NCI-H524 treated with DMSO at 0.1 percent for 48 hours (cell line): ENCODE measurements at regions not wholly inside any gene's neighbourhood (a gene's known extent, or its start where the extent isn't known, plus 50 kb on each side); places are given as distances from the start of the nearest gene placed in this dataset.
"Not testable (repeated sequence)": the region's sequence is repeated elsewhere in the genome, so short reads cannot be mapped to it uniquely, and the experiment has no call there.

Experiments
- DNase-seq: peaks from one replicate; lab custom pipeline; 2025; lab: John Stamatoyannopoulos, UW

DNA sequence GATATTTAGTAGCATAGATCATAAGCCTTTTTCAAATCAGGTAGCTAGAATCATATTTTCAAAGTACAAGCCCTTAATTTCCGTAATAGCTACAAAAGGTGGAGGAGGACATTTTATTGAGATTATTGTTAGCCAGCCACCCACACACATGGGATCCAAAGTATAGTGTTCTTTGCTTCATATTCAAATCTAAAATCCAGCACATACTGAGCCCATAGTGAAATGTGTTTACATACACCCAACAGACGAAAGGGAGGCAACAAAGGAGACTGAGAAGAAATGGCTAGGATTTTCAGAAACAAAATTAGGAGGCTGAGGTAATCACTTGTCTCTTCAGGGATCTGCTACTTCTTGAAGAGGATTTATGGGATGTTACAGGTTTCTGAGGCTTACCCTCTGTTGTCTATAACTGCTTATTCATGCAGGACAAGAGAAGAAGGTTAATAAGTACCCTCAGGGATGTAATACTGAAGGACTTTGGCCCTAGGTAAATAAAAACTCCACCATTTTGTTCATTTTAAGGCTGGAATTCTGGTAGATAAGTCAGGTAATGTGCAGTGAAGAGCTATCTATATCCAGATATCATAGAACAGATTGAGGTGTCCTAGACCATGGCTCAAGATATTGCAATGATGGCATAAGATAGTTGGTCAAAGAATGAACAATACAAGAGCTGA lies 182.1 kb downstream of the SPDYE17 start:
- not testable (repeated sequence) for DNase-seq

DNA sequence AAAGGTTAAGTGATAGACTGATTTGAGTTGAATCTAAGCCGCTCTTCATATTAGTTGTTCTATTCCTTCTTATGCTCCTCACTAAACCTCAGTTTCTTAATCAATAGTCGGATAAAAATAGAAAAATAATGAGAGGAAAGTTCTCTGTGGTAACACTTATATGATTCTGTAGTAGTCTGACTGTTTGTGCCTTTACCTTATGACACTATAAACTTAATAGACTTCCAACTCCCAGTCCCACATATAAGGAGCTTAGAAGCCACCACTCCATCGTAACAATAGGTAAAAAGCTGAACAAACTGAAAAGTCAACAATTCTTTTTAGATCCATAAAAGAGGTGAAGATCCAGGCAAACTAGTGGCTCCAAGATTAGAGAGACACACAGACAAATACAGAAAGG lies 192.3 kb downstream of the SPDYE17 start:
- not testable (repeated sequence) for DNase-seq

DNA sequence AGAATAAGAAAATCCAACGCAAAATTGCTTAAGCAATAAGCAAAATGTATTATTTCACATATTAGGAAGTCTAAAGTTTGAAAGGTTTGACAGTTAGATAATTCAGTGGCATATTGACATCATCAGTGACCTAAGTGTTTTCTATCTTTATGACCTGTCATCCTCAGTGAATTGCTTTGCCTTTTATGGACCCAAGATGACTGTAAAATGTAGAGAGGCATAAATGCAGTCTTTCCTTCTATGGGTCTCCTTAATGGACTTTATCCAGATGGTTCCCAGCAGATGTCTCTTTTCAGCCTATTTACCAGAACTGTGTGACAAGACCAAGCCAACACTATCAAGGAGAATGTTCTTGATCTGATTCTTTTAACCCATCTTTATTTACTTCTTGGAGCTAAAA lies 192.9 kb downstream of the SPDYE17 start:
- not testable (repeated sequence) for DNase-seq

DNA sequence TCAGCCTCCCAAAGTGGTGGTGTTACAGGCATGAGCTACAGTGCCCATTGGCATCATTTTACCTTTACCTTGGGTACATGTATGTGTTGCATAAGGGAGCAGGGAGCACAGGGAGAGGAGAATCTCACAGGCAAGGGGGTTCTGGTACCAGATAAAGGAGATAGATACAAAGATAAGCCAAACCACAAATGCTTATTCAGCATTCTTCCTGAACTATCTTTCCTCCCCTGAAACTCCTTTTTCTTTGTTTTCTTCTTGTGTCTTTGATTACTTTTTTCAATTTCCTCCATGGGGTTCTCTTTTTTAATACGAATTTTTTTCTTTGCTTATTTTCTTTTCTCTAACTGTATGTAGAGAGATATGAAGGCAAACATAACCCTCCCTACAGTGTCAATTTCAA lies 193.8 kb downstream of the SPDYE17 start:
- not testable (repeated sequence) for DNase-seq

GRCh38 chr7:76829233-76829632 lies 202.2 kb upstream of the POMZP3 start:
- DNase-seq, result not testable (repeated sequence)

DNA sequence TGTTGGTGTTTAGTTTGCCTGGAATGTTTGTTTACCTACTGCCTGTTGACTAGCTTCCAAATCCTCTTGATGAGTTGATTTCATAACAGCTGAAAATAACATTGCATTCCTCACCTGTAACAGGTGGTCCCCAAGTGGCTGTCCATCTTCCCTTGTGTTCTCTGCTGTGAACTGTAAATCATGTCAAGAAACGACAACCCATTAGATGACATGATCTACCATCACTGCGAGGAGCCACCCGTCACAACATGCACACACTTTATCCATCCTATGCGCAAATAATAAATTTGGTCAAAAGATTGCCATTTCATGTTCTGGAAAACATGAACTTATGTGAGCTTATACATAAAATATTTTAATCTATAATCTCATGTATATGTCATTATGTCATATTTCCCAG lies 199.1 kb upstream of the POMZP3 start:
- DNase-seq, result not testable (repeated sequence)

- not testable (repeated sequence) for DNase-seq
Observed at GRCh38 chr7:76809856-76810255, 182.8 kb upstream of the POMZP3 start.

DNA sequence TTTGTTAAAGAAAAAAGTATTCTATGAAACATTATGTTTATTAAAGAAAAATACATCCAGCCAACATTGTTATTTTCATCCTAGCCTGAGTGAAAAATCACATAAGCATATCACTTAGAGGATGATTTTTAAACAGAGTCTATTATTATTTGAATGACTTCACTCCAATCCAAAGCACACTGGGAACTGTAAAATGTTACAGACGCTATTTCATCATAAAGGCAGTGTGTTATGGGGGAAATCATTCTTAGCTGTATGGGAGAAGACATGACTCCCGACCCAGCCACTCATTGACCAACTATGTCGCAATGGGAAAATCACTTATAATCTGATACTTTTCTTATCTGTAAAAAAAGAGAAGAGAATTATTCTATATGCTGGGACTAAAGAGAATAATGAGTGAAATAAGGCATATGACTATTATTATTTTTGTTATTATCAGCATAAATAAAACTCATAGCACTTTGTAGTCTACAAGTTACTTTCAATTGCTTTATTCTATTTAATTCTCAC lies 180.6 kb upstream of the POMZP3 start:
- DNase-seq, result not testable (repeated sequence)

DNA sequence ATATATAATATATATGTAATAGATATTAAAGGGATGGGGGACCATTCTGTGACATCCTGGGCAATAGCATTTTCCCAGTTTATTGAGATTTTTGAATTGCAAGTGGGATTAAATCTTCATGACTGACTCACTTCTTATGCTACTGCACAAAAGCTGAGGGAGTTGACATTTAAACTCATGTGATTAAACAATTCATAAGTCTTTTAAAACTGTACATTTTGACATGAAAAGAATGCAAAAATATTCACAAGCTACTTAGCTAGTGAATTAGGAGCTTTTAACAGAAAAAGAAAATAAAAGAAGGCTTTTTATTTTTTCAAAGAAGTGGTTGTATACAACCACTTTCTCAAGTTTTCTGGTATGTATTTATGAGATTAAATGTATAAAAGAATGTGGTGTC lies 179.4 kb upstream of the POMZP3 start:
- DNase-seq, result not testable (repeated sequence)

- DNase-seq, result not testable (repeated sequence)
Observed at GRCh38 chr7:76806010-76806409, 178.9 kb upstream of the POMZP3 start.

- DNase-seq, result not testable (repeated sequence)
Observed at GRCh38 chr7:76805262-76805661, 178.2 kb upstream of the POMZP3 start.

- DNase-seq, result not testable (repeated sequence)
Observed at GRCh38 chr7:76797639-76798038, 170.6 kb upstream of the POMZP3 start.

- peak; percentile 66 for DNase-seq
Observed at GRCh38 chr7:76780693-76781092, 153.6 kb upstream of the POMZP3 start.

DNA sequence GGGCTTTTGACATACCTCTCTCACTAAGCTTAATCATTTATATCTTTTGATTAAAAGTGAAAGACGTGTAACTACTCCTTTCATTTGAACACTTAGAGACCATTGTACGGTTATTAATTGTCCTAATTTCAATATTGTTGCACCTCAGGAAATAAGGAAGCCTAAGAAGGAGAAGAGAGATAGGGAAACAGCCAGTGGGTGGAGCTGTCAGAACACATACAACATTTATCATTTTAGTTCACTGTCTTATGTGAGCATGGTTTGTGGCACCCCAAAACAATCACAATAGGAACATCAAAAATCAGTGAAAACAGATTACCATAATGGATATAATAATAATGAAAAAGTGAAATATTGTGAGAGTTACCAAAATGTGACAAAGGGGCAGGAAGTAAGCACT lies 147.2 kb upstream of the POMZP3 start:
- not testable (repeated sequence) for DNase-seq

DNA sequence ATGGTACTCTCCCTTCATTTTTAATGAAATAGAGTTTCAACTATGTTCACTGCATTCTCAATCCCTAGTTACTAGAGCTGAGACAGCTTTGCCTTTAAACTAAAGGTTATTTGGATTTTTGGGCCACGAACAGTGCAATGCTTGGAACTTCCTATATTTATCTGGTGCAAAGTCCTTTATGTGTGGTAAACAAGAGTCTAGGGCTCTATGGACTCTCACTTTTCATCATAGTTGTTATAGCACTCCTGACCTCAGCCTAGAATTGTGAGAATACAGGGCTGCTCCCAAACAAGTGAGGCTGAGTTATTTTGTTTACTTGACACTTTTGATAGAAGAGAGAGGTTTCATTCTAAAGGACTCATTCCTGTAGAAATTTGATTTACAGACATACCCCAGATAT lies 144.9 kb upstream of the POMZP3 start:
- DNase-seq, result not testable (repeated sequence)

DNA sequence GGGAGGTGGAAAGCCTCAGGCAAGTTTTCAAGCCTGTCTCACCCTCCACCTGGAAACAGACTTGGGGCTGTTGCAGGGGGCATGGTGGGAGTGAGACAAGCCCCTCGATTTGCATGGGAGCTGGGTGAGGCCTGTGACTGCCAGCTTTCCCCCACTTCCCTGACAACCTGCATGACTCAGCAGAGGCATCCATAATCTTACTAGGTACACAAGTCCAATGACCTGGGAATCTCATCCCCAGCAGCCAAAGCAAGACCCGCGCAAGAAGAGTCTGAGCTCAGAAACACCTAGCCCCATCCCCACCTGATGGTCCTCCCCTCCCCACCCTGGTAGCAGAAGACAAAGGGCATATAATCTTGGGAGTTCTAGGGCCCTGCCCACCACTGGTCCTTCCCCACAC lies 136.9 kb upstream of the POMZP3 start:
- not testable (repeated sequence) for DNase-seq

GRCh38 chr7:76760546-76761220 lies 133.6 kb upstream of the POMZP3 start:
- not testable (repeated sequence) for DNase-seq

DNA sequence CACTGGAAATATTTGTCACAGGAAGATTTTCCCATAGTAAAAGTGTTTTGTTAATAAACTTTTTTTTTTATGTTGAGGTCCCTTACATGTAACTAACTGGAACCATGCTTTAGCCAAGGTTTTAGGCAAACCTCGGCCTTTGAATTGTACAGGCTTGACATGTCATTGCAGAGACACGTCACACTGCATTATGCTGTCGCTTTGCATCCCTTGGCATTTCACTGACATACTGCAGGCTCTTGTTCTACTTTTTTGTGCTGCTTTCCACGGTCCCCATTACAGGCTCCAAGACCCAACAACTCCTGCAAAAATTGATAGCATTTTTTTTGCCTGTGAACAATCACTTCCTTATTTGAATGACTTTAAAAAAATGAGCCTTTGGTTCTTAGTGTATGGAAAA lies 112.5 kb upstream of the POMZP3 start:
- not testable (repeated sequence) for DNase-seq

GRCh38 chr7:76736724-76737123 lies 109.6 kb upstream of the POMZP3 start:
- DNase-seq, result not testable (repeated sequence)

- not testable (repeated sequence) for DNase-seq
Observed at GRCh38 chr7:76736091-76736490, 109.0 kb upstream of the POMZP3 start.

GRCh38 chr7:76735668-76736067 lies 108.6 kb upstream of the POMZP3 start:
- not testable (repeated sequence) for DNase-seq

GRCh38 chr7:76728571-76728974 lies 101.5 kb upstream of the POMZP3 start:
- DNase-seq, result not testable (repeated sequence)

DNA sequence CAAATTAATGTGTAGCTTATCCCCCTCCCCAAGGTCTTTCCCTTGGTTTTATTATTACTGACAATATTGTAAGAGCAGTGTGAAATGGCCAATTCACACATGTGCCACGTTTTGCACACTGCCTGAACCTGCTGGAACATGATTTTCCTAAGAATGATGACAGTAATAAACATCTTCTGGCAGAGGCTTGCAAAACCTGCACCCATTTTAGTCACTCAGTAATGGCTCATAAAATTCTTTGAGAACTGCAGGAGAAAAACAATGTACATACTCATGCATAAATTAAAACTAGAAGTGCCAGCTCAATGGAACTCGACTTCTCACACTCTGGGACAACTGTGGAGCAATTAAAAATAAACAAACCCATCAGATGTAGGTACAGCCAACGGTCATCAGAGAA lies 96.8 kb upstream of the POMZP3 start:
- not testable (repeated sequence) for DNase-seq
